ENCODE measurements at regions not wholly inside any gene's neighbourhood (a gene's known extent, or its start where the extent isn't known, plus 50 kb on each side); places are given as distances from the start of the nearest gene placed in this dataset.

DNA sequence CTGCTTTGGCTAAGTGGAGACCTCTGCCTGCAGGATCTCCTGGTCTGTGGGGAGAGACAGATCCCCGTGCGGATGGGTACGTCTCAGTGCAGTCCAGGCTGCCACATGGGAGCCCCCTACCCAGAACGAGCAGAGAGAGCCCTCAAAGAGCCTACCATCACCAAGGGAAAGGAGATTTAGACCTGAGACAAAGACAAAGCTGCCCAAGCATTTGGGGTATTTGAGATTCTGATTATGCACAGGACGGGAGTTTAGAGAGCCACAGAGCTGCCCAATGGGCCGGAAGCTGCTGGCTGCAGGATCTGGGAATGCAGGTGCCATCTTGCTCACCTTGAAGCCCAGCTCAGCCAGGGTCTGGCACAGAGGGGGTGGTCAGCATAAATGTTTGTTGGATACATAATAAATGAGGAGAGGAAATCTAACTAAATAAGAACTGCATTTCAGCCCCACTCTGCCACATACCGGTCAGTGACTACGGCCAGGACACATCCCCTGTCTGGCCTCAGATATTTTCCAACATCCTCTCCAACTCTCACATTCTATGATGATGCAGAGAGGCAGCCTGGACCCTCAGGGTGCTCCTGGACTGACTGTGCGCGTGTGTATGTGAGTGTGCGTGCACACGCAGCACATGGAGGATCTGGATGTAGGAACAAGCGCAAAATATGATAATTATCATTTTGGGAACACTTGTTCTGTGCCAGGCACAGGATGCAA lies 157.8 kb downstream of the FGF18 start (continued):
- TF ChIP-seq, protein P1, sequence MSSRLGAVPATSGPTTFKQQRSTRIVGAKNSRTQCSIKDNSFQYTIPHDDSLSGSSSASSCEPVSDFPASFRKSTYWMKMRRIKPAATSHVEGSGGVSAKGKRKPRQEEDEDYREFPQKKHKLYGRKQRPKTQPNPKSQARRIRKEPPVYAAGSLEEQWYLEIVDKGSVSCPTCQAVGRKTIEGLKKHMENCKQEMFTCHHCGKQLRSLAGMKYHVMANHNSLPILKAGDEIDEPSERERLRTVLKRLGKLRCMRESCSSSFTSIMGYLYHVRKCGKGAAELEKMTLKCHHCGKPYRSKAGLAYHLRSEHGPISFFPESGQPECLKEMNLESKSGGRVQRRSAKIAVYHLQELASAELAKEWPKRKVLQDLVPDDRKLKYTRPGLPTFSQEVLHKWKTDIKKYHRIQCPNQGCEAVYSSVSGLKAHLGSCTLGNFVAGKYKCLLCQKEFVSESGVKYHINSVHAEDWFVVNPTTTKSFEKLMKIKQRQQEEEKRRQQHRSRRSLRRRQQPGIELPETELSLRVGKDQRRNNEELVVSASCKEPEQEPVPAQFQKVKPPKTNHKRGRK (CRISPR knock-in tag; IDR thresholded peaks at IDR 0.05; ENCODE audit: borderline replicate concordance): no peak
- TF ChIP-seq, protein P2, sequence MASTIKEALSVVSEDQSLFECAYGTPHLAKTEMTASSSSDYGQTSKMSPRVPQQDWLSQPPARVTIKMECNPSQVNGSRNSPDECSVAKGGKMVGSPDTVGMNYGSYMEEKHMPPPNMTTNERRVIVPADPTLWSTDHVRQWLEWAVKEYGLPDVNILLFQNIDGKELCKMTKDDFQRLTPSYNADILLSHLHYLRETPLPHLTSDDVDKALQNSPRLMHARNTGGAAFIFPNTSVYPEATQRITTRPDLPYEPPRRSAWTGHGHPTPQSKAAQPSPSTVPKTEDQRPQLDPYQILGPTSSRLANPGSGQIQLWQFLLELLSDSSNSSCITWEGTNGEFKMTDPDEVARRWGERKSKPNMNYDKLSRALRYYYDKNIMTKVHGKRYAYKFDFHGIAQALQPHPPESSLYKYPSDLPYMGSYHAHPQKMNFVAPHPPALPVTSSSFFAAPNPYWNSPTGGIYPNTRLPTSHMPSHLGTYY (CRISPR knock-in tag; IDR thresholded peaks at IDR 0.05): no peak
- TF ChIP-seq, protein P3, sequence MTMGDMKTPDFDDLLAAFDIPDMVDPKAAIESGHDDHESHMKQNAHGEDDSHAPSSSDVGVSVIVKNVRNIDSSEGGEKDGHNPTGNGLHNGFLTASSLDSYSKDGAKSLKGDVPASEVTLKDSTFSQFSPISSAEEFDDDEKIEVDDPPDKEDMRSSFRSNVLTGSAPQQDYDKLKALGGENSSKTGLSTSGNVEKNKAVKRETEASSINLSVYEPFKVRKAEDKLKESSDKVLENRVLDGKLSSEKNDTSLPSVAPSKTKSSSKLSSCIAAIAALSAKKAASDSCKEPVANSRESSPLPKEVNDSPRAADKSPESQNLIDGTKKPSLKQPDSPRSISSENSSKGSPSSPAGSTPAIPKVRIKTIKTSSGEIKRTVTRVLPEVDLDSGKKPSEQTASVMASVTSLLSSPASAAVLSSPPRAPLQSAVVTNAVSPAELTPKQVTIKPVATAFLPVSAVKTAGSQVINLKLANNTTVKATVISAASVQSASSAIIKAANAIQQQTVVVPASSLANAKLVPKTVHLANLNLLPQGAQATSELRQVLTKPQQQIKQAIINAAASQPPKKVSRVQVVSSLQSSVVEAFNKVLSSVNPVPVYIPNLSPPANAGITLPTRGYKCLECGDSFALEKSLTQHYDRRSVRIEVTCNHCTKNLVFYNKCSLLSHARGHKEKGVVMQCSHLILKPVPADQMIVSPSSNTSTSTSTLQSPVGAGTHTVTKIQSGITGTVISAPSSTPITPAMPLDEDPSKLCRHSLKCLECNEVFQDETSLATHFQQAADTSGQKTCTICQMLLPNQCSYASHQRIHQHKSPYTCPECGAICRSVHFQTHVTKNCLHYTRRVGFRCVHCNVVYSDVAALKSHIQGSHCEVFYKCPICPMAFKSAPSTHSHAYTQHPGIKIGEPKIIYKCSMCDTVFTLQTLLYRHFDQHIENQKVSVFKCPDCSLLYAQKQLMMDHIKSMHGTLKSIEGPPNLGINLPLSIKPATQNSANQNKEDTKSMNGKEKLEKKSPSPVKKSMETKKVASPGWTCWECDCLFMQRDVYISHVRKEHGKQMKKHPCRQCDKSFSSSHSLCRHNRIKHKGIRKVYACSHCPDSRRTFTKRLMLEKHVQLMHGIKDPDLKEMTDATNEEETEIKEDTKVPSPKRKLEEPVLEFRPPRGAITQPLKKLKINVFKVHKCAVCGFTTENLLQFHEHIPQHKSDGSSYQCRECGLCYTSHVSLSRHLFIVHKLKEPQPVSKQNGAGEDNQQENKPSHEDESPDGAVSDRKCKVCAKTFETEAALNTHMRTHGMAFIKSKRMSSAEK (CRISPR knock-in tag; IDR thresholded peaks at IDR 0.05; ENCODE audit: borderline replicate concordance): no peak
- TF ChIP-seq IRF2 (CRISPR knock-in tag; IDR thresholded peaks at IDR 0.05; ENCODE audit: borderline replicate concordance, low read depth) (no peak), ZNF138 (CRISPR knock-in tag; conservative IDR thresholded peaks at IDR 0.05) (no peak)
- TF ChIP-seq, protein P4, sequence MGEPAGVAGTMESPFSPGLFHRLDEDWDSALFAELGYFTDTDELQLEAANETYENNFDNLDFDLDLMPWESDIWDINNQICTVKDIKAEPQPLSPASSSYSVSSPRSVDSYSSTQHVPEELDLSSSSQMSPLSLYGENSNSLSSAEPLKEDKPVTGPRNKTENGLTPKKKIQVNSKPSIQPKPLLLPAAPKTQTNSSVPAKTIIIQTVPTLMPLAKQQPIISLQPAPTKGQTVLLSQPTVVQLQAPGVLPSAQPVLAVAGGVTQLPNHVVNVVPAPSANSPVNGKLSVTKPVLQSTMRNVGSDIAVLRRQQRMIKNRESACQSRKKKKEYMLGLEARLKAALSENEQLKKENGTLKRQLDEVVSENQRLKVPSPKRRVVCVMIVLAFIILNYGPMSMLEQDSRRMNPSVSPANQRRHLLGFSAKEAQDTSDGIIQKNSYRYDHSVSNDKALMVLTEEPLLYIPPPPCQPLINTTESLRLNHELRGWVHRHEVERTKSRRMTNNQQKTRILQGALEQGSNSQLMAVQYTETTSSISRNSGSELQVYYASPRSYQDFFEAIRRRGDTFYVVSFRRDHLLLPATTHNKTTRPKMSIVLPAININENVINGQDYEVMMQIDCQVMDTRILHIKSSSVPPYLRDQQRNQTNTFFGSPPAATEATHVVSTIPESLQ (CRISPR knock-in tag; IDR thresholded peaks at IDR 0.05): no peak

DNA sequence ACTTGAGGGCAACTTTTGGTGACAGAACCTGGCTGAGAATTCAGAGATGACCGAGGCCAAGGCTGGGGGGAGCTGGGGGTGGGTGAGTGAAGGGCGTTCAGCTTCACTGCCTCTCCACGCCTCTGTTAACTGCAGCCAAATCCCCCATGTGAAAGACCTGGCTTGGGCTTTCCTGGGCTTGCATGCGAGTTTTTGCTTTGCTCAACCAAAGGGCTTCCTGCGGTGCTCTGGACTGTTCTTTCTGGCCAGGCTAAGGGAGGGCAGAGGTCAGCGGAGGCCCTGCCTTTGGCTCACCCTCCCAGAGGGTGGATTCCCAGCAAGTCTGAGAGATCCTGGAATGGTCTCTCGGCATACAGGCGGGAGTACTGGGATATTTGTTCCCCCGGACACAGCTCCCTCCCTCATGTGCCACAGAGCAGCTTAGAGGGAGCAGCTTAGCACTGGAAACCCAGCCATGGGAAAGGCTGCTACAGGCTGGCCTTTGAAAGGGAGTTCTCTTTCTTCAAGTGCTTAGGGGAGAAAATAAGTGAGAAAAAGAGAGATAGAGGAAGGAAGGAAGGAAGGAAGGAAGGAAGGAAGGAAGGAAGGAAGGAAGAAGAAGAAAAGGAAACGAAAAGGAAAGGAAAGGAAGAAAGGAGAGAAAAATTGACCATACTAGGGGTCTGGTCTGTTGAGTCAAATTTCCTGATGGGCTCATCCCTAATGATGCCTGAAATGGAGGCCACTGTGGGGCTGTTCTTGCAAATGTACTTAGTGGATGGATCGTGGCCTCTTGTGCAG lies 158.8 kb downstream of the FGF18 start:
- peaks cover 12% of the 10 kb centered on the region for H3K4me1 Mint-ChIP-seq
- TF ChIP-seq TEAD4 (CRISPR knock-in tag; IDR thresholded peaks at IDR 0.05) (no peak), HMGA2 (CRISPR knock-in tag; IDR thresholded peaks at IDR 0.05) (no peak)
- TF ChIP-seq, protein P1 (CRISPR knock-in tag; IDR thresholded peaks at IDR 0.05; ENCODE audit: borderline replicate concordance): 0 out of 2 replicates have a peak, but pooled peaks have one; percentile 83
- peaks cover 6% of the 10 kb centered on the region; the same call in 1 of the 2 replicates for H3K36me3 Mint-ChIP-seq
- H3K4me3 Mint-ChIP-seq: no peak overlapping the region
- H3K27me3 Mint-ChIP-seq (ENCODE audit: low read depth): no peaks in the 10 kb centered on the region
- peaks cover 12% of the 10 kb centered on the region for H3K9me3 Mint-ChIP-seq
- H3K27ac Mint-ChIP-seq: no peak overlapping the region
- ChIA-PET CTCF (interaction anchor here (0.7 to 2.1 kb wide), 4 partner anchors 19 to 280 kb away, joined by 3 to 11 read pairs (median 4); partner anchors contain the start of gene FGF18), POLR2A (no interaction called here)
- DNase-seq (ENCODE audit: low spot score): no peak
- peak; percentile 40; the same call in 1 of the 2 replicates for ATAC-seq

All from WTC11 (cell line).